ENCODE measurements at regions not wholly inside any gene's neighbourhood (a gene's known extent, or its start where the extent isn't known, plus 50 kb on each side); places are given as distances from the start of the nearest gene placed in this dataset.

GRCh38 chr10:31143331-31143935 lies 111.8 kb upstream of the ZNF438 start:
- POLR2A ChIA-PET = no interaction called here
- no peak for TF ChIP-seq MAX (IDR thresholded peaks at IDR 0.05; ENCODE audit: insufficient read depth, insufficient read length)
- TF ChIP-seq MYC (IDR thresholded peaks at IDR 0.05; ENCODE audit: low read depth, low read length) = no peak
- no peak for TF ChIP-seq POLR2AphosphoS5 (IDR thresholded peaks at IDR 0.05; ENCODE audit: insufficient read depth, low read depth, low read length)
- no peak for TF ChIP-seq EZH2 (IDR thresholded peaks at IDR 0.05; ENCODE audit: borderline replicate concordance, low read depth, low read length, severe bottlenecking)
- TF ChIP-seq FOS (IDR thresholded peaks at IDR 0.05; ENCODE audit: borderline replicate concordance, insufficient read depth, low read length) = no peak
- TF ChIP-seq POLR2A (IDR thresholded peaks at IDR 0.05; ENCODE audit: low read depth, low read length) = no peak
- TF ChIP-seq, protein P1, sequence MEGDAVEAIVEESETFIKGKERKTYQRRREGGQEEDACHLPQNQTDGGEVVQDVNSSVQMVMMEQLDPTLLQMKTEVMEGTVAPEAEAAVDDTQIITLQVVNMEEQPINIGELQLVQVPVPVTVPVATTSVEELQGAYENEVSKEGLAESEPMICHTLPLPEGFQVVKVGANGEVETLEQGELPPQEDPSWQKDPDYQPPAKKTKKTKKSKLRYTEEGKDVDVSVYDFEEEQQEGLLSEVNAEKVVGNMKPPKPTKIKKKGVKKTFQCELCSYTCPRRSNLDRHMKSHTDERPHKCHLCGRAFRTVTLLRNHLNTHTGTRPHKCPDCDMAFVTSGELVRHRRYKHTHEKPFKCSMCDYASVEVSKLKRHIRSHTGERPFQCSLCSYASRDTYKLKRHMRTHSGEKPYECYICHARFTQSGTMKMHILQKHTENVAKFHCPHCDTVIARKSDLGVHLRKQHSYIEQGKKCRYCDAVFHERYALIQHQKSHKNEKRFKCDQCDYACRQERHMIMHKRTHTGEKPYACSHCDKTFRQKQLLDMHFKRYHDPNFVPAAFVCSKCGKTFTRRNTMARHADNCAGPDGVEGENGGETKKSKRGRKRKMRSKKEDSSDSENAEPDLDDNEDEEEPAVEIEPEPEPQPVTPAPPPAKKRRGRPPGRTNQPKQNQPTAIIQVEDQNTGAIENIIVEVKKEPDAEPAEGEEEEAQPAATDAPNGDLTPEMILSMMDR (IDR thresholded peaks at IDR 0.05; ENCODE audit: extremely low read depth in 1 of 2, insufficient read depth in 1 of 2, low read depth in 1 of 2, low read length in 2 of 2) = no peak
- no peak for TF ChIP-seq GATA2 (IDR thresholded peaks at IDR 0.05; ENCODE audit: insufficient read depth, insufficient read length, low read depth, low read length)
- TF ChIP-seq JUN (IDR thresholded peaks at IDR 0.05; ENCODE audit: borderline replicate concordance, insufficient read depth, insufficient read length, low read depth) = no peak
- CTCF ChIA-PET = interaction anchor here (1.0 to 1.1 kb wide), 2 partner anchors 15 to 40 kb away, joined by 3 read pairs; no protein-coding TSS in a partner anchor
- Histone ChIP-seq H3K27ac (ENCODE audit: insufficient read depth, low read depth, low read length) (no peak overlapping the region), H3K36me3 (ENCODE audit: control insufficient read depth in 2 of 2, extremely low read depth in 1 of 2, insufficient read depth in 2 of 2, low read length in 2 of 2) (no peaks in the 10 kb centered on the region), H3K4me1 (ENCODE audit: control insufficient read depth, extremely low read depth, insufficient read depth, low read length) (peaks cover 13% of the 10 kb centered on the region), H3K4me3 (replicated peaks in 1 of 3; ENCODE audit: insufficient read depth in 1 of 3, low read depth in 1 of 3, low read length in 3 of 3) (no peak overlapping the region), H3K9me3 (replicated peaks; ENCODE audit: control insufficient read depth, insufficient read depth, low read length) (no peaks in the 10 kb centered on the region), H2AFZ (ENCODE audit: low read depth, low read length) (no peak overlapping the region), H3K9ac (replicated peaks; ENCODE audit: extremely low read depth, insufficient read depth, low read length) (no peak overlapping the region), H3K27me3 (ENCODE audit: control insufficient read depth in 2 of 2, insufficient read depth in 2 of 2, low read length in 2 of 2) (no peaks in the 10 kb centered on the region), H4K20me1 (replicated peaks; ENCODE audit: control insufficient read depth, extremely low read depth, insufficient read depth, low read length) (no peaks in the 10 kb centered on the region), H3K79me2 (ENCODE audit: control insufficient read depth, insufficient read depth, low read length) (no peaks in the 10 kb centered on the region), H3K4me2 (ENCODE audit: insufficient read depth, low read length) (no peak overlapping the region), H3K9me1 (replicated peaks; ENCODE audit: control insufficient read depth, extremely low read depth, insufficient read depth, low read length) (no peaks in the 10 kb centered on the region)
- dilution Hi-C loops (cut with MboI; ENCODE audit: extremely low pct_ligation_motif_present, low sequenced_read_pairs) (no loop called here), intact Hi-C loops (cut with micrococcal nuclease) (no loop called here)
- DNase-seq (ENCODE audit: low read depth, low spot score) (no peak), FAIRE-seq (no peak)
- BruUV-seq (replicated peaks) = no TSS peak
